ENCODE measurements at regions not wholly inside any gene's neighbourhood (a gene's known extent, or its start where the extent isn't known, plus 50 kb on each side); places are given as distances from the start of the nearest gene placed in this dataset.

DNA sequence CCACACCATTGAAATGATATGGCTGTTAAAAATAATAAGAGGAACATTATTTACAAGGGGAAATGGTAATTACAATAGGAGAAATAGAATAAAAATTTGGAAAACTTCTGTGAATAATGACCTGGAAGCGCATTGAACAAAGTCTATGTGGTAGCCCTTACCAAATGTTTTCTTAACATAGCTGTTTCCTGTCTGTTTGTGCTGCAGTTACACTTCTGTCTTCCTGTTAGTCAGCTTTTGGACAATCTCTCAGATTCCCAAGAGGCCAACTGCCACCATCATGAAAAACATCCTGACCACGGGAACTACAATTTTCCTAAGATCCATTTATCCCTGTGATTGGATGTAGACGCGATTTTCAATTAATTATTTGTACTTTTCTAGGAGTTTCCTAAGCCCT lies 754.4 kb upstream of the MARCKS start:
- DNase-seq (ENCODE audit: low read depth) = no peak

DNA sequence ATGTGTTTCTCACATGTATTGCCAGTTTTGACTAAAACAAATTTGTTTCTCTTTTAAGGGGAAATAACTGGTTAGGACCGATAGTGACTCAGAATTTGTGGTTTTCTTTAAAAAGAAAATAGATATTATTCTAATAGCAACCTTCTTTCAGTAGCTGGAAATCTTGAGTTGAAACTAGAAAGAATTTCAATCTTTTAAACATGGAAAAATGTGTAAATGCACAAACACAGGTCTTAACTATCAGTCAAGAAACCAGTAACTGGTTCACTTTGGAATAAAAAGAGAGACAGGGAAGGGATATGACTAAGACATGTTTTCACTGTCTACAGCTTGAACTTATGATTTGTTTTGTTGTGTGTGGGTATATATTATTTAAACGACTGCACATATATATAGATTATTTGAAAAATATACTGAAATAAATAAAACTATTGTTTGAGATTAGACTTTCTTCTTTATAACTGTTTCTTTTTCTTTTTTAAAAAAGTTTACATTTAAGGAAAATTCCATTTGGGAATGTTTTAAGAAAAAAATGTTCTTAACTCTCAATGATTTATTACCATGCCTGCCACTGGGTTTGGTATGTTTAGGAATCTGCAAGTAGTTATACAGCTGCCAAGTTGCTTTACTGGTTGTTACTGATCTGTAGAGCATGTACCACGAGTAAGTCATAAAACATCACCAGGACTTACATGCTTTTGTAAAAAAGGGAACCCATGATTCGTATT lies 753.3 kb upstream of the MARCKS start:
- DNase-seq (ENCODE audit: low read depth) = no peak

DNA sequence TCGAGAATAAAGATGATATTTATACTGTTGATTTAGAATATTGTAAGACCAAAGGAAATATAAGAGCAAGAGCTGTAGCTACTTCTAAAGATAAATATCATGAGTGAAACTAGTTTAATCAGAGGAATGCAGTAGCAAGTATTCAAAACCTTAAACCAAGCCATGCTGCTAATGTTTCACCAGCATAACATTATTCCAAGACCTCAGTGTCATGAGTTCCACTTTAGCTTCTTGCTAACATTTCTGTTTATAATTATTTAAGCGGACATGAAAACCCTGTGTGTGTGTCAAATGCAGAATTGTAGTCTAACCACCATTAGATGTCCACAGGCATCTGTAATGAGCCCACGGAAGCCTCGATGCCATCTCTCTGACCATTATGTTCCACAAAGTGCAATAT lies 752.6 kb upstream of the MARCKS start:
- no peak for DNase-seq (ENCODE audit: low read depth)

DNA sequence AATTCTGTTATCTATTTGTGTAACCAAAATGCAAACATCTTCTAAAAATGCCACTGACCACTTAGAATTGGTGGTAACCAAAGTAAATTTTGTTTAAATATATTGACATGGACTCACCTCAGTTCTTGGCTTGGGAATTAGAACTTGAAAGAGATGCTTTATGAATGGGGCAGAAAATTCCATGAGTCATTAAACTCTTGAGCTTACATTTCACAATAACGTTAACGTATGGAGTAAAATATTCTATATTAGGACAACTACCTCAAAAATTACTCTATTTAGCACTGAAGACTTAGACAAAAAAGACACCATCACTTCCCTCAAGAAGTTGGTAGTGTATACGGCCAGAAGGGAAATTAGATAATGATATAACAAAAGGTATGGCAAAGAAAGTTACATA lies 752.2 kb upstream of the MARCKS start:
- DNase-seq (ENCODE audit: low read depth) = no peak

DNA sequence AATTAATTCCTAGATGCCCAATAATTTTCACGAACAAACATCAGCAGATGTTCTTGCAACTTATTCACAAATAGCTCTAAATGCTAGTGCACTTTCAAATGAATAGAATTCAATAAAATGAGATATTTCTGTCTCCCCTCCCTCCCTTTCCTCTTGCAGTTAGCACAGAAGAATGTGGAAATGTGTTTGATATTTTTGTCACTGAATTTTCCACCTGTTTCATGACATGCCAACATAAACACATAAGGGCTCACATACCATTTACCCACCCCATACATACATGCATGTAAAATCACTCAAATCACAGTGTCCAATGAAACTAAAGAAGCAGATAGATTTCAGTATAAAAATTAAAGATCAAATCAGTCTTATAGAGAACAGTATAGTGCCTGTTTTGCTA lies 746.9 kb upstream of the MARCKS start:
- DNase-seq (ENCODE audit: low read depth) = no peak

DNA sequence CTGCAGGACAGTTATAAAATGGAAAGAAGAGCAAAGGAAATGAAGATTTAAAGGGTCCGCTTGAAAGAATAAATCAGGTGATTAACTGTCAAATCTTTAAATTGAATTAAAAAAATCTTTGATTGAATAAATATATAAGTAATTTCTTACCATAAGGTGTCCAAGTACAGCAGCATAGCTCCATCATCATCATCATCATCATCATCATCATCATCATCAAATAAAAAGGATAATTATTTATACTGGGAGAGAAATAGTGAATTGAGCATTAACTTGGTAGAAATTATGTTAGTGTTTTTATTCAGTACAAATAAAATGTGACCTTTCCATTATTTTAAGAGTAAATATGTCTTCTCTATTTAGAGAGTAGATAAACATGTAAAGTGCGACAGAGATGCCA lies 745.6 kb upstream of the MARCKS start:
- no peak for DNase-seq (ENCODE audit: low read depth)

DNA sequence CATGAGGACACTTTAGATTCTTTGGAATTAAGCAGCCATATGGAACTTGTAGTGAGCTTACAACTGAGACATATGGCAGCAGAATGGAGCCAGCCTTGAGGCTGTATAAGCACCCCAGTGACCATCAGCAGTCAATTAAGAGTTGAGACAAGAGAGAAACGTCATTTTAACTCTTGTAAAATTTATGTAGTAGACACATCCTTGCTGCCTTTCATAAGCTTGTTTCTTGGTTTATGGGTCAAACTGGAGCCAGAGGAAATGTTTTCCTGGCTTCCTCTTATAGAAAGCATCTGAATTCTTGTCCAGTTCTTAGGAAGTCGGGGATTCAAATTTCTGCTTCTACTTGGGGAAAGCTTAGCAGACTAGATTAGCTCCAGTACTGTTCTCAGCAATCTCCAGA lies 745.1 kb upstream of the MARCKS start:
- DNase-seq (ENCODE audit: low read depth) = no peak

DNA sequence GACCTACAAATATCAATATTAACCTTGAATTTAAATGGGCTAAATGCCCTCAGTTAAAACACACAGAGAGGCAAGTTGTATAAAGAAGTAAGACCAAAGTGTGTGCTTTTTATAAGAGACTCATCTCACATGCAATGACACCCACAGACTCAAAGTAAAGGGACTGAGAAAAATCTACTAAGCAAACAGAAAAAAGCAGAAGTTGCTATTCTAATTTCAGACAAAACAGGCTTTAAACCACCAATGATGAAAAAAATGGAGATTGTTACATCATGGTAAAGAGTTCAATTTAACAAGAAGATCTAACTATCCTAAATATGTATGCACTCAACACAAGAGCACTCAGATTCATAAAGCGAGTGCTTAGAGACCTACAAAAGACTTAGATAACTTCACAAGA lies 741.9 kb upstream of the MARCKS start:
- no peak for DNase-seq (ENCODE audit: low read depth)

DNA sequence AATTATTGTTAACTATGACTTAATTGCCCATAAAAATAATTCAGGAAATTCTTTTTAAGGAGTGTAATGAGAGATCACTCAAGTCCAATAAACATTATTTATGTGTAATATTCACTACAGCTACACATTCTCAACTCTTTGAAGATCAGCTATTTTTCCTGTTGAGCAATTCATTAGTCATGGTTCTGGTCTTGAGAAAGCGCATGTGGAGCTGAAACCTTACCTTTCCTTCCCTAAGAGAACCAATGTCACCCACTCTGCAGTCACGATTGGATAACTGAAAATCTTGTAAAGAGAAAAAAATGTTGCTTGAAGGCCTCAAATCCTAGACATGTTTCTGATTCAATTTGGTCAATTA lies 736.9 kb upstream of the MARCKS start:
- no peak for DNase-seq (ENCODE audit: low read depth)

DNA sequence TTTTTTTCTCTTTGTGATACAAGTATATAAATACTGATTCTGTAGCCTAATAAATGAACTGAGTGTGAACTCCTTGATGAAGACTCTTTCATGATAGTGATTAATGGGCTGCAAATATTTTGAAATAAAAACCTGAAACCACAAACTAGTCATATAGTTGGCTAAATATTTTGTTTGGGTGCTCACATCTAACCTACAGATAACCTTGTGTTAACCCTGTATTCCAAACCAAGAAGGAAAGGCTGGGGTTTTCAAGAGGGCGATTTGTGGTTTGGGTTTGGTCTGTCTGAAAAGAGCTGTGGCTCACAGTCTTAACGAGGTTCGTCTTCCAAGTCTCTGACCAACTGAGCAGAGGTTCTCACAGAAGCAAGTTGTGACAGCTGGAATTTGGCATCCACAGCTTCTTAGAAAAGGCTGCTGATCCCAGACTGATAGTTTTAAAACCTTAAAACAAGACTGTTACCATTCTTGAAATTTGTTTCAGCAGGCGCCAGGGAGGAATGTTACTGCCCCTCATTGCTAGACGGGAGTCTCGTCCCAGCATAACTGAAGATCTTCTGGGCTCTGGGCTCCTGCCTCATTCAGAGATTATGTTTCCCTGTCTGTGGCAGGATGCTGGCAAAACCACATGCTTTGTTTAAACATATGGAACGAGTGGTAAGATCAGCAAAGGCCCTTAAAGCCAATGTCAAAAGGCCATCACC lies 736.4 kb upstream of the MARCKS start:
- DNase-seq (ENCODE audit: low read depth) = peak; percentile 84

DNA sequence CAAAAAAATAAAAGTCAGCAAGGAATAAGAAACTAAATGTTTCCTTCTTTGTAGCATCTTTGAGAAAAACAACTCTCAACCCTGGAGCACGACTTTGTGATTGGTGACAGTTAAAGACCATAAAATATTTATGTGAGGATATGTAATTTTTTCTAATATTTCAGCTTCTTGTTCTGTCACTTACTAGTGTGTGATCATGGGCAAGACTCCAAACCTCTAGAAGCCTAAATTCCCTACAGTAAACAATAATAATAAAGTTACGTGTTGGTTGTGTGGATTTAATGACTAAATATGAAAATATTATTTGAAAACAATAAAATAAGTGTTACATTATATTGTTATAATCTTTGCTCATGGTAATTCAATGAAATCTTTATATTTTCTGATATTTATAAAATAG lies 735.6 kb upstream of the MARCKS start:
- no peak for DNase-seq (ENCODE audit: low read depth)

DNA sequence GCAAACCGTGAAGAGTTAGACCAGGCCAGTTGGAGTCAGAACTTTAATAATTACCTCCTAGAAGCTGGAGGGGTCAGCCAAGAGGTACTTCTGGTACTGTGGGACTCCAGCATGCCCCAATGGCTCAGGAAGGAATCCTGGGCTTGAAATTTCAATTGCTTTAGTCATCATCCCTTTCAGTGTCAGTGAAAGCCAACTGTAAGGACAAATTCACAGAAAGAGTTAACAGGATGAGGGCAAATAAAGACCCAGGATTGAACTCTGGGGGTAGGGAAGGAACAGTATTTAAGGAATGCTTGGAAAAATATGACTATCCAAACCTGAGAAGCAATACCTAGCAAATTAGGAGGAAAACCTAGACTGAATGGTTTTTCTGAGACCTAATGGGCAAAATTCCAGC lies 735.1 kb upstream of the MARCKS start:
- DNase-seq (ENCODE audit: low read depth) = peak; percentile 93

DNA sequence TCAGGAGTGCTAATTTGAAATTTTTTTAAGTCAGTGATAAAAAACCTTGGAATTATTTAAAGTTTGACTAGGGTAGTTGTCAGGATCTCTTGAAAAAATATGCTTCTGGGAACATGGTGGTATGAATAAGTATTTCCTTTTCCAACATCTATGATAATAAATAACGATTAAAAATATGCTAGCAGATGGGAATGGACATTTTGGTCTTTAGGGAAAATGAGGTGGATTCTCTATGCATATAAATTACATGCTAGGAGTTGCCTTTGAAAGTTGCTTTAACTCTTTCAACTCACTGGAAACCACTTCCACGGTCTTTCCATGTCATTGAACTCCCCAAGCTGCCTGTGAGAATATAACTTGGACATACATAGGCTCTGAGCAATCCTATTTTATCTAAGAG lies 731.5 kb upstream of the MARCKS start:
- DNase-seq (ENCODE audit: low read depth) = no peak

DNA sequence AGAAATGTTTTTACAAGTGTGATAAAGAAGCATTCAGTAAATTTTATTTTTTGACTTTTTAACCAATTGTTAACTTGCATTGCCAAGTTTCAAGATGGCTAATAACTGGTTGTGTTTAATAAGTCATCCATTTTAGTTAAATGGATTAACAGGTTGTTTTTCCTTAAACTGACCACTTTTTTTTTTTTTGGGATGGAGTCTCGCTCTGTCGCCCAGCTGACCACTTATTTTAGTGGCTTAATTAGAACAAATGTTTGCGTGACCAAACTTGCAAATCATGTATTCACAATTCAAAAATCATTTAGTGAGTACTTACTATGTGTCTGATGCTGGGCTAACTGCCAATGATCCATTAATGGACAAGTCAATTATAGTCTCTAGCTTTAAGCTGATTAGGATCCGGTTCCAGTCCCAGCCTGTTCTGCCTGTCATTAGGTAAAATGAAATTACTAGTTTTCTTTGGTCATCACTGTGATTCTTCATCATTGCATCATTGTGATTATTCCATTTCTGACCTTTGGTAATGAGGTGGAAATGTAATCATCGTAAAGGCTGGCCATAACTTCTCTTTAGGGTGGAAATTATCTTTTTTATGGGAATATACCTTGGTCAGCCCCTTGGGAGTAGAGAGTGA lies 729.2 kb upstream of the MARCKS start:
- no peak for DNase-seq (ENCODE audit: low read depth)

DNA sequence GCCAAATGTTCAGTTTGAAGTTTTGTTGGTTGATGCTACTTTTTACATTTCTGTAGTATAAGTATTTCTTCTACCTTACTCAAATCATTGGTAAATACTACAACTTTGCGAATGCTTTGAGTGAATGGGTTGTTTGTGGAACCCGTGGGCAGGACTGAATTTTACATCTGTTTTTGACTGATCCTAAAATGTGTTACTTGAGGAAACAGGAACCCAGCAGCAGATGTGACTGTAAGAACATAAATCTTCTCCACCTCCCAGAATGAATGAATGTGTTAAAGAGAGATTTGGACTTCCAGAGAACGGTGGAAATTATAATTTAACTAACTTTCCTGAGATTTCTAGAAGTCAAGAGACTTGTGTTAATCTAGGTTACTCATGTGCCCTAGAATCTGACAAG lies 728.5 kb upstream of the MARCKS start:
- DNase-seq (ENCODE audit: low read depth) = no peak

DNA sequence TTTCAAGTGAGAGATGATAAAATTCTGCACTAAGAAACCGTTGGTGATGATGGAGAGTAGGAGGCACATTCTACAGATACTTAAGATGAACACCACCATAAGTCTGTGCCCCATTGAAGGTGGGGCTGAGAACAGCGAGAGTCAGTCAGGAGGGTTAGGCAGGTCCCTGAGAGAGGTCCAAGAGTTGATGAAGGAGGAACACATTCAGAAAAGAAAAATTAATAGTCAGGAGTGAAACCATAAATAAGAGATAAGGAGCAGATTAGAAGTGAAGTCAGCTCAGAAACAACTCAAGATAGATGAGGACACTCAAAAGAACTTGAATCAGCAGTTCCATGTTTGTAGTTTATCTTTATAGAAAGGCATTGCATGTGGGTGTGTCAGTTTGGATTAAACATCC lies 727.2 kb upstream of the MARCKS start:
- no peak for DNase-seq (ENCODE audit: low read depth)

DNA sequence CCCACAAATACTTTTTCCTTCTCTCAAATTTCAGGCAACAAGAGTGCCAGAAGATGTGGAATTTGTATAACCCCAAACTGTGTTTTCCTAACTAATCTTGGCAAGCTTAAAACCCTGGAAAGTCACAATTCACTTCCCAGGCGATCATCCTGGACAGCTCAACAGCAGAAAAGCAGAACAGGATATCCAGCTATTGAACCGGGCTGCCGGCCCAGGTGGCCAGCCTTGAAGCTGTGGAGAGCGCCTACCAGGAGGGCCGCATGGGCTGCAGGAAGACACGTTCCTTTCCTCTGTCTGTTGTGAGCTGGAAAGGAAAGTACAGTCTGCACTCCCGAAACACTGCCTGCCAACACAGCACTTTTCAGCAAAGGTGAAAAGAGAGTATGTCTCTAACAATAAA lies 719.7 kb upstream of the MARCKS start:
- DNase-seq (ENCODE audit: low read depth) = no peak

DNA sequence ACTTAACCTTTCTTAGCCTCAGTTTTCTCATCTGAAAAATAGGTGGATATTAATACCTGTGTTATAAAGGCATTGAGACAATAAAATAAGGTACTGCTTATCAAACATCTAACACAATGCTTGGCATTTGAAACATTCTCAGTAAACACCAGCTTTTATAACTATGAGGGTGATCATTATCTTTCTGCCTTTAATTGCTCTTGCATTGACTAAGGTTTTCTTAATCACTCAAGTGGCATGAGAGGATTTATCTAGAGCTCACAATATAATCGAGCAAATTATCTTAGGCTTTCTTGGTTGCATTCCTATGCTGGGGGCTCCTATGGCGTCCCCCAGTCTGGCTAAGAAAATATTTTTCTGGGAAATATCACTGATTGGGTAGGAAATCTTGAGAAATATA lies 716.4 kb upstream of the MARCKS start:
- no peak for DNase-seq (ENCODE audit: low read depth)

DNA sequence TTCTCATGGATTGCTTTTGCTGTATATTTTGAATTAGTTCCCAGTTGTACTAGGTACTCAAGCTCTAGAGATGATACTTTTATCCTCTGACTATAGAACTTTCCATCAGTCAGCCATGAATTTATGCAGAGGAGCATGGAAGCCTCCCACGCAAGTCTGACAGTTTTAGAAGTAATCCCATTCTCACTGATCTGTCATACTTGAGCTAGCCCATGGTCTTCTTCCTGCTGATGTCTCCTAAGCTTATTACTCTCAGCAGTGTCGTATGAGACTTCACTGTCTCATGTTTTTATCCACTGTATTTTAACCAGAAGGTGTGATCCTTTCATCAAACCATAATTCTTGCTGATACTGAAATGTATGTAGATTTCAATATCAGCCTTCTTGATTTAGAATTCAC lies 715.2 kb upstream of the MARCKS start:
- DNase-seq (ENCODE audit: low read depth) = no peak

DNA sequence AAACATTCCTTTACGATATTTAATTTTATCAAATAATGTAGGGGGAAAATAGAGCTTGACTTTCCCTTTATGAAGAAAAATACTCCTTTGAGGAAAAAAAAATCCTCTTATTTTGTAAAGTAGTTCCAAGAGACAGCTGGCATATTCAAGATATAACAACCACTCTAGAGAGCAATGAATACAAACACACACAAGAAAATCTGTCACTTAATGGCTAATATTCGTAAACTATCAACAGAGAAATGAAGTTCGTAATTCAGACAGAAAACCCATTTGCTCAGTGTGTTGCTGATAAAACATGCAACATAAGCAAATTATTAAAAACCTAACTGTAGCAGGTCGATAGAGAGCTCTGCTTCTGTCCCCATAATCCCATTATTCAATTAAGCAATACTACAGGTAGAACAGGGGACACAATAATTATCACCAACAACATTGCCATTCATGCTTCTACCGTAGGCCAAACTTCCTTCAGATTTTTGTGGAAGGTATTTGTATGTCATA lies 714.4 kb upstream of the MARCKS start:
- DNase-seq (ENCODE audit: low read depth) = no peak

DNA sequence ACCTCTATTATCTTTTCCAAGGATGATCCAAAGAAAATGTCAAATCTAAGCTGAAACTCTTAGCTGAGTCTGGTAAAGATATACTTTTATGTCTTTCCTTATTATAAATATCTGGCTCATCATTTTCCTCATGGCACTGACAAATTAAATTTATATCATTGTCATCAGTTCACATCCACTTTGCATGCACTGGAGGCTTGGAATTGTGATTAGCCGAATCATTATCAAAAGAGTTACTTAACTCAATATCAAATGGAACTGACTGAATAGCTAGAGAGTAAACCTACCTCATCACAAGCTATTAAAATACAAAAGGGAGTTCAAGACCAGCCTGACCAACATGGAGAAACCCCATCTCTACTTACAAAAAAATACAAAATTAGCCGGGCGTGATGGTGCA lies 713.9 kb upstream of the MARCKS start:
- no peak for DNase-seq (ENCODE audit: low read depth)

DNA sequence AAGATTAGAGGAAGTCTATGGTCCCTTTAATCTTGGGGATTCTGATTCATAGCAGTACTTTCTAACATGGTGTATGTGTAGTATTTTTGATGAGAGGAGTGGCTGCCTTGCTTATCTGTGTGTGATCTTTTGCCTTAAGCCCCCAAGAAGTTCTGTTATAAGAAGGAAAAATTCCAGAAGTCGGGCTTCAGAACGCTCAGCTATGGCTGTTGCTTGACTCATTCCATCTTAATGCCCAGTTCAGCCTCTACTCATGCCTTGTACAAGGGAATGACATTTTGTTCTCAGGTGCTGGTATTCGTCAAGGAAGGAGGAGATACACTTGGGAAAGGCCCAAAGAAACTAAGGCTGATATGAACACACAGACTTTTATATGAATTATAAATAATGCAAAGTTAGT lies 713.0 kb upstream of the MARCKS start:
- no peak for DNase-seq (ENCODE audit: low read depth)

DNA sequence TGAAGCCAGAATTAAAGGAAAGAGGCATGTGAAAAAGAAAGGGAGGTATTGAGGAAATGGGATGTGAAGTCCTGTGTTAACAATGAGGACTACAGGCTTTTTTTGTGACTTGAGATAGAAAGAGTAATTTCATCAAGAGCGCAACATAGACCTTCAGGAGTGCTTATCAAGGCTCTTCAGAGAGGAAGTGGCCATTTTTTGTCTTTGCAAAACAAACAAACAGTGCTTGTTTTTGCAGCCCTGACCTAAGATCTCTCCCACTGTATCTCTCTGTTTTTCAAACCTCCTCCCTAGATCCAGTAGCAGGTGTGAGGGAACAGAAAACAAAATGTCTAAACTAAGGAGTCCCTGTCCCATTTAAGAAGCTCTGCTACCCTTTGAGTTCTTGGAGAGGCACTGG lies 710.3 kb upstream of the MARCKS start:
- DNase-seq (ENCODE audit: low read depth) = no peak

DNA sequence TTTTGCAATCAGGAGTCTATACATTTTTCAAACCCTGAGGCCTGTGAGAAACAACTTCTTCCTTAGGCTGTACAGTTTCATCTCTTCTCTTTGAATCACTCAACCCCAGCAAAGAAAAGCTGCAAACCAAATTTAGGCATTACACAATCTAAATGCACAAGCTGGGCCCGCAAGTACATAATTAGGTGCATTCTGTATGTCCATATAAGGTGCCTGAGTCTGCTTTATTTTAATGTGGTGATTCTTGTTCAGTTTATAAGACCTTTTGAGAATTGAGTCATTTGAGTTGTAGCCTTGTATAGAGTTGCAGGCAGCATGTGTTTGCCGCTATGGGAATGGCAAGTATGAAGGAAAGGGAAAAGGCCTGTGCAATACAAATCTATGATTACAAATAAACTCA lies 709.6 kb upstream of the MARCKS start:
- no peak for DNase-seq (ENCODE audit: low read depth)

All from HS-5 (cell line).